Stomach (tissue), 8 donors: ENCODE measurements at regions not wholly inside any gene's neighbourhood (a gene's known extent, or its start where the extent isn't known, plus 50 kb on each side); places are given as distances from the start of the nearest gene placed in this dataset.

Experiments
- DNase-seq, 2 donors: peaks; one replicate each; pipeline versions ENCODE4 v3.0.0 to v3.0.0-alpha.2; 2013 to 2019
- H3K27ac ChIP-seq, 5 donors: fragments of 200-600 bp in 4 of 5; sonication (generic) in 4 of 5; one replicate each; pipeline ENCODE4 v1.5.1; 2013 to 2019; ENCODE audit warnings: mild to moderate bottlenecking in 1 of 5, moderate library complexity in 1 of 5
- H3K27me3 ChIP-seq, 3 donors: fragments of 200-600 bp; sonication (generic); one replicate each; pipeline ENCODE4 v1.5.1; 2017 to 2019; ENCODE audit warnings: mixed run types in 1 of 3
- H3K36me3 ChIP-seq, 4 donors: fragments of 200-600 bp; sonication (generic); 1 replicate in 3 of 4; 2 replicates in 1 of 4; pipeline ENCODE4 v1.5.1; 2016 to 2019
- H3K4me1 ChIP-seq, 4 donors: fragments of 200-600 bp; sonication (generic); one replicate each; pipeline ENCODE4 v1.5.1; 2016 to 2019
- H3K4me3 ChIP-seq, 4 donors: fragments of 200-600 bp; sonication (generic) in 3 of 4; one replicate each; pipeline ENCODE4 v1.5.1; 2016 to 2019; ENCODE audit warnings: mild to moderate bottlenecking in 1 of 4
- H3K9me3 ChIP-seq, 4 donors: fragments of 200-600 bp; sonication (generic); one replicate each; pipeline ENCODE4 v1.5.1; 2016 to 2019
- CTCF ChIP-seq, 7 experiments: fragments of 450-650 bp in 4 of 7; fragments of 200-600 bp in 3 of 7; sonication (generic) in 3 of 7; IDR thresholded peaks; one replicate each; pipeline ENCODE4 v1.5.1; 2016 to 2019; ENCODE audit warnings: antibody characterized with exemption in 7 of 7, control low read depth in 2 of 7, mild to moderate bottlenecking in 1 of 7
- EP300 ChIP-seq: sonication (generic); formaldehyde crosslinking; IDR thresholded peaks from one replicate; pipeline ENCODE4 v1.6.1; 2017; ENCODE audit warnings: antibody characterized with exemption
- POLR2A ChIP-seq, 4 donors: fragments of 450-650 bp; IDR thresholded peaks; one replicate each; pipeline ENCODE4 v1.6.1; 2016; ENCODE audit warnings: antibody characterized with exemption in 4 of 4, control low read depth in 2 of 4, mild to moderate bottlenecking in 1 of 4, moderate library complexity in 1 of 4
- POLR2AphosphoS5 ChIP-seq, 3 donors: sonication (generic); formaldehyde crosslinking; IDR thresholded peaks; one replicate each; pipeline ENCODE4 v1.6.1; 2016; ENCODE audit warnings: antibody characterized with exemption in 3 of 3
- WGBS, 5 donors: extraction: QIAGEN DNeasy Blood & Tissue Kit in 3 of 5; methylation state at CpG; one replicate each; pipeline versions ENCODE4 v1.1.5 to v1.1.7; 2013 to 2018; 5-methylcytosine and 5-hydroxymethylcytosine counted together
- intact Hi-C: fragments of 100-400 bp; cut with DNase I; formaldehyde crosslinking; loops from one replicate; pipeline ENCODE4 v1.15.1; 2023; ENCODE audit warnings: low total_unique reads
- donor health status: healthy with polysubstance abuse.
- donor health status: Bipolar disorder and iron deficiency.
- donor health status: healthy.

- peaks cover 0 to 11% (median 0%) of the 10 kb centered on the region in 4 donors for H3K4me1 ChIP-seq
- intact Hi-C loops = no loop called here
- no peak for DNase-seq
- no peak overlapping the region for H3K4me3 ChIP-seq
- WGBS, 5 donors = 71 to 91% (median 78%) methylated on average over 5 to 6 of the region's 6 CpGs
- H3K36me3 ChIP-seq = no peaks in the 10 kb centered on the region
- no peak overlapping the region for H3K27ac ChIP-seq
- no peaks in the 10 kb centered on the region for H3K9me3 ChIP-seq
- no peak for TF ChIP-seq CTCF (IDR thresholded peaks at IDR 0.05)
- TF ChIP-seq POLR2A (IDR thresholded peaks at IDR 0.05) = no peak
- no peak for TF ChIP-seq POLR2AphosphoS5 (IDR thresholded peaks at IDR 0.05)
- no peak for TF ChIP-seq EP300
- no peaks in the 10 kb centered on the region for H3K27me3 ChIP-seq
Measured at GRCh38 chrX:45811326-45811725, 610.6 kb upstream of the DIPK2B start.

GRCh38 chrX:45807572-45808425 lies 607.1 kb upstream of the DIPK2B start:
- peak overlapping the region in 2 of 5 donors; percentile 19 to 25 for H3K27ac ChIP-seq
- H3K4me3 ChIP-seq = no peak overlapping the region
- intact Hi-C loops = no loop called here

DNA sequence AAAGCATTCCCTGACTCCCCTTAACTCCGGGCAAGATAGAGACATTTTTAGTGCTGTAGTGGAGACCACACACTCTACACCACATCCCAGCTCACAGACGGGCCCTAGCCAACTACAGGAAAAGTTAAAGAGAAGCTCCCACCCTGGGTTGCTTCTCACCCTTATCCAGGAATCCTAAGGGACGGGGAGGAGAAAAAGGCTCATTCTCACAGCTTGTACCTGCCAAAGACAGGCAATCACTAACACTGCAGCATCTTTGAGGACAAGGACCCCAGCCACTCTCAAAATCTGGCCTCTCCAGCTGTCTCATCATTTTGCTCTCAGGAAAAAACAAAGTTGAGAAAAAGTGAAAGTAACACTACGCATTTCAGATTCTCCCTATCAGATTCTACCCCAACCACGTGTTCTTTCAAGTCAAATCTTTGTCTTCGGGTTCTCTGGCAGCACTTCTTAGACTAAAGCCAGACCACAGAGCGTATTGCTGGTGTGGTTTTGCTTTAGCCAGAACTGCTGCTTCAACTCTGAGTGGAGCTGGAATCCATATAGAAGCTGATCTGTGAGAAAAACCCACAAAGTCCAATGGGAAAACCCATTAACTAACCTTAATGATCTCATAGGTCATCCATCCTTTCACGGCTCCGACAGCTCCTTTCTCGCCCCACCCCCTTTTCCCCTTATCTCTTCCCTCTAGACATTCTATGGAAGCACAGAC lies 605.9 kb upstream of the DIPK2B start:
- Histone ChIP-seq H3K27ac (peak overlapping the region in 3 of 5 donors; percentile 58 to 61 (median 59)), H3K4me3 (peak overlapping the region in 3 of 4 donors; percentile 18 to 26 (median 19)), H3K36me3 (no peaks in the 10 kb centered on the region), H3K4me1 (peaks cover 0 to 11% (median 0%) of the 10 kb centered on the region in 4 donors), H3K27me3 (no peaks in the 10 kb centered on the region), H3K9me3 (no peaks in the 10 kb centered on the region)
- TF ChIP-seq POLR2AphosphoS5 (IDR thresholded peaks at IDR 0.05) (no peak), POLR2A (IDR thresholded peaks at IDR 0.05) (no peak), CTCF (IDR thresholded peaks at IDR 0.05) (no peak), EP300 (no peak)
- WGBS, 5 donors = 26 to 52% (median 43%) methylated on average over 9 to 10 of the region's 10 CpGs
- peak in 1 of 2 donors; percentile 66 for DNase-seq
- intact Hi-C loops = no loop called here

More at GRCh38 chrX:45807572-45808425, 607.1 kb upstream of the DIPK2B start:
- TF ChIP-seq POLR2A (IDR thresholded peaks at IDR 0.05) (no peak), EP300 (no peak), POLR2AphosphoS5 (IDR thresholded peaks at IDR 0.05) (no peak), CTCF (IDR thresholded peaks at IDR 0.05) (no peak)
- Histone ChIP-seq H3K4me1 (peaks cover 0 to 11% (median 0%) of the 10 kb centered on the region in 4 donors), H3K9me3 (no peaks in the 10 kb centered on the region), H3K27me3 (no peaks in the 10 kb centered on the region), H3K36me3 (no peaks in the 10 kb centered on the region)
- 25 to 52% (median 34%) methylated on average over 12 of the region's 12 CpGs for WGBS, 5 donors
- DNase-seq = peak in 1 of 2 donors; percentile 42

DNA sequence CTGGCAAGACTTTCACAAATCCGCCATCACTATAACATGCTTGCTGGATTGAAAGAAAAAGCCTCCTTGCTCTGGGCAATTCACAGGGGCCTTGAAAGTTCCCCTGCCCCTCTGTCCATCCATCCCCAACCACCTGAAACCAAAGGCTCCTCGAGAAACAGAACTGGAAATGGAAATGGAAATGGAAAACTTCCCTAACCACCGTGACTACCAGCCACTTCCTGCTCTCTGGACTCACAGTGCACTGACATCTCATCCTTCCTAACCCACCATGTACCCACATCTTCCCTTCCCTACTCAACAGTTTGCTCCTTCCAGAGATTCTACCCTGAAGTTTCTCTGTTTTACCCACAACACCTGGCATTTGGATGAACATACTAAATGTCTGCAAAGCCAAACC lies 603.6 kb upstream of the DIPK2B start:
- TF ChIP-seq POLR2AphosphoS5 (IDR thresholded peaks at IDR 0.05) = no peak
- TF ChIP-seq POLR2A (IDR thresholded peaks at IDR 0.05) = no peak
- 67 to 83% (median 79%) methylated on average over 3 of the region's 3 CpGs for WGBS, 5 donors
- DNase-seq = no peak
- Histone ChIP-seq H3K27ac (no peak overlapping the region), H3K4me1 (peaks cover 0 to 11% (median 2%) of the 10 kb centered on the region in 4 donors), H3K36me3 (no peaks in the 10 kb centered on the region), H3K4me3 (no peak overlapping the region), H3K9me3 (no peaks in the 10 kb centered on the region), H3K27me3 (no peaks in the 10 kb centered on the region)
- intact Hi-C loops = no loop called here
